Stimulated activated CD4-positive, alpha-beta T cell treated with anti-CD3 and anti-CD28 coated beads, Interleukin-15, amount 100 ng/mL, for 1 hour (primary cell): ENCODE measurements at regions not wholly inside any gene's neighbourhood (a gene's known extent, or its start where the extent isn't known, plus 50 kb on each side); places are given as distances from the start of the nearest gene placed in this dataset.
"Not testable (repeated sequence)": the region's sequence is repeated elsewhere in the genome, so short reads cannot be mapped to it uniquely, and the experiment has no call there.

Experiments
- DNase-seq, 2 donors: peaks; one replicate each; pipeline ENCODE4 v3.0.0-alpha.2; 2020; ENCODE audit warnings: low read depth in 1 of 2, low spot score in 1 of 2

GRCh38 chr7:68143345-68143744, 1146.7 kb downstream of the TYW1 start:
- no peak for DNase-seq

DNA sequence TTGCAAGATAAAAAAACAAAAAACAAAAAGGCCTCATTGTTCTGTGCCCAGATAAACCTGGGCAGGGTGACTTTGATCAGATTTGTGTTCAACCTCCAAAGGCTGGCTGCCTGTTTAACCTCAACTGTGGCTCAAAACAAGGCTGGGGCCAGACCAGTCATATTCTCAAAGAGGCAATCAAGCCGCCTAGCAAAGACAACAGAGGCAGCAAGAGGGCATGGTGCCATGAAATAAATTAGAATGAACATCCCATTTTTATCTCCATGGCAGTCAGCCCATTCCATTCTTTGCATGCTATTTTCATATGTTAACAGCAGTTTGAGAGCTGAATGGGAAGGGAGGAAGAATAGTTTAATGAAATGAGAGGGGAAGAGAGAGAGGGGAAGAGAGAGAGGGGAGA, 1150.3 kb downstream of the TYW1 start:
- no peak for DNase-seq

GRCh38 chr7:68147614-68148238, 1151.1 kb downstream of the TYW1 start:
- no peak for DNase-seq

DNA sequence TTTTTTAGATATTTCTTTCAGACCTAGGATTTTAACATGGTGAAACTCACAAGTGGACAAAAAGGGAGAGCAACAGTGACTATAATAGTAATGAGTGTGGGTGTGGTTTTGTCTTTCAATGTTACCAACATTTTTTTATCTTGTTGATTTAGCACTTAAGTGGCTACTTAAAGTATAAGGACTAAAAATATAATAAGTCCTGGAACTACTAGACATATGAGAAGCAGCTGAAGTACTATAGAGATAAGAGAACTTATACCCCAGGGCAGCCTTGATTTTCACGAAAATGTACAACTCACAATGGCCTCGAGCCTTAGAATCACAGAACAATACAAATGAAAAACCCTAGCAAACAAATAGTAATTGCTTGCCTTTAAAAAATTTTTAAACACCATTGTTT, 1151.8 kb downstream of the TYW1 start:
- DNase-seq, result no peak

- no peak for DNase-seq
Measured at GRCh38 chr7:68152205-68152604, 1155.6 kb downstream of the TYW1 start.

GRCh38 chr7:68155676-68156075, 1159.0 kb downstream of the TYW1 start:
- DNase-seq, result no peak

- no peak for DNase-seq
Measured at GRCh38 chr7:68158686-68159295, 1162.2 kb downstream of the TYW1 start.

GRCh38 chr7:68162712-68163111, 1166.1 kb downstream of the TYW1 start:
- no peak for DNase-seq

DNA sequence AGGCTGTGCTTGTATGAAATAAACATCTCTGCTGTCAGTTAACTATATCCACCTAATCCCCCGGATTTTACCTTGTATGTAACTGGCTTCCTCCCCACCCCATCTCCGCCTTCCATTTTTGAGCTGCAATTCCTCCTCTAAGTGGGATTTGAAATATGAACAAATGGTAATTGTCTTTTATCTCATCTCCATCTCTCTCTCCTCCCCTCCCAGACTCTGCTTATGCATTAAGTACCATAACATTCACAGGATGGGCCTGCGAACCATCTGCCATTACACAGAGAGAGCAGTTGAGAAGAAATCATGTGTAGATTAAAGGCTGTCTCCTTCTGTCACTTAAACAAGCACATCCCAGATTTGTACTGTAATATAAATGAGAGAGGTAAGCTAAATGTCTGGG, 1169.9 kb downstream of the TYW1 start:
- DNase-seq, result no peak

GRCh38 chr7:68173513-68173912, 1176.9 kb downstream of the TYW1 start:
- DNase-seq, result no peak

GRCh38 chr7:68176974-68177373, 1180.3 kb downstream of the TYW1 start:
- DNase-seq, result no peak

- DNase-seq, result no peak
Measured at GRCh38 chr7:68180761-68181160, 1184.1 kb downstream of the TYW1 start.

DNA sequence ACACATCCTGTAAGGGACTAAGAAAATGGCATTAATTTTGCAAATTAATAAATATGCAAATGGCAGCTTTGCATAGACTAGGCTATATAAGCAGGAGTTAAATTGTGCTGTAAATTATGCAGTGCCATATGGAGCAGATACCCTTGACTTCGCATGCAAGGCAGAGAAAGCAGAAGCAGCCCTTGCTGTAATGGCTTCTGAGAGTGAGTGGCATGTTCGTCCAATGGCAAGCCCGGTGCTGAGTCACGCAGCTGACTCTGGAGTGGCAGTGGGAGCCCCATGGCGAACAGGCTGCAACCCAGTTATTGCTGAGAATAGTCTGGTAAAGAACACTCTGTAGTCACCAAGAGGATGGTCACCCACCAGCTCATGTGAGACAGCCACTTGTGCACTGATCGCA, 1186.5 kb downstream of the TYW1 start:
- DNase-seq, result no peak

- DNase-seq, result no peak
Measured at GRCh38 chr7:68185631-68186456, 1189.2 kb downstream of the TYW1 start.

- no peak for DNase-seq
Measured at GRCh38 chr7:68187532-68187931, 1190.9 kb downstream of the TYW1 start.

DNA sequence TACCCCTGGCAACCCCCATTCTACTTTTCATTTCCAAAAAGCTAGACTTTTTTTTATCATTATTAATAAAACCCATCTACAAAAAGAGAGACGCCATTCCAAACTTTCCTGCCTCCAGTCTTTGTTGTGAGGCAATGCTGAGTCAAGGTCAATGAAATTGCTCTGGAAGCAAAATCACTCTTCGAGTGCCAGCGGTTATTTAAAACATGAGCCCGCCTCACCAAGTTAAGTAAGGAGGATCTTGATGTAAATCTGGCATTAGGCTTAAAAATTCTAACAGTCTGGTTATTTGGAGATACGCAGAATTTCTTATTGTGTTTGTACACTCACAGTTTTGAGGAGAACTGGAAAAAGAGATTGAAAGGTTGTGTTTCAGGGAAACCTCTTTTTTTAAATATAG, 1196.3 kb downstream of the TYW1 start:
- no peak for DNase-seq

- DNase-seq, result not testable (repeated sequence)
Measured at GRCh38 chr7:68195642-68196041, 1199.0 kb downstream of the TYW1 start.

DNA sequence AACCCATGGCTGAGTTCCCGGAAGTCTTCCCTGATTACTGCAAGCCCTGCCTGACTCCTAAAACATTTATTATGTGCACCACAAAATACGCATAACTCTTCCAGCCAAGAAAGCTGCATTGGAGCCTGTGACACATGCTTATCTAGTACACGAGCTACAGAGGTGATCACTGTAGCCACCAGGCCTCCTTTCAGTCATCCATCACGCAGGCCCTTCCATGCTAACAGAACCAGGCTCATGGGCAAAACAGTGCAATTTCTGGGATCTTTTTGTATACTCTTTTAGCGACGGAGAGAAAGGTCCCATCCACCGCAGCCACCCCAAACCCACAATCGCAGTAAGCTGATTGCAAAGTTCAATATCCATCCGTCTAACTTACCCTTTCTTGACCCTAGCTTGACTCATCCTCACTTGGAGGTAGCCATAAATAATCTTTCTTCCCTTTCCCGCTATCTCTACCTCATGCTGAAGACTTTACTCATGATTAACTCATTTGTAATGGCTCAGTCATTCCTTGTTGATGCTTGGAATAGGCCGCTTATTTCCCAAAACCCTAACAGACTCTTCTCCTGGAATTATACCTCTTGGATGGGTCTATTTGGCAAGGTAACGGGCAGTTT, 1203.5 kb downstream of the TYW1 start:
- DNase-seq, result no peak

DNA sequence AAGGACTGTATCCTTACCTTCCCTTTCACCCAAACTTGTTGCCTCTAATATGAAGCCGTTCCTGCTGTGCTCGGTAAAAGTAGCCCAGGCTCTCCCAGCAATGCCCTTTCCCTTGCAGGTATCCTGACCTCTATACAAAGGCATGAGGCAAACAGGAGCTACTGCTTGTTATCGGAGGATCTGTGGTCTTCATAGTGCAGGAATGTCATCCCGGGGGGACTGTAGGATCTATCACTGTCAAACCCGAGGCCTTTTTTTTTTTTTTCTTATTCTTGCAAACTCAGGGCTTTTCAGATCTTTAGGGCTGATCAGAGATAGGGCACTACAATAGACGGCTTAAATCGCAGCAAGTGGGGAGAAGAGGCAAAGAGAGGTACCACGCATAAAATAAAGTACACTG, 1206.6 kb downstream of the TYW1 start:
- DNase-seq, result no peak

- no peak for DNase-seq
Measured at GRCh38 chr7:68205826-68206225, 1209.2 kb downstream of the TYW1 start.

DNA sequence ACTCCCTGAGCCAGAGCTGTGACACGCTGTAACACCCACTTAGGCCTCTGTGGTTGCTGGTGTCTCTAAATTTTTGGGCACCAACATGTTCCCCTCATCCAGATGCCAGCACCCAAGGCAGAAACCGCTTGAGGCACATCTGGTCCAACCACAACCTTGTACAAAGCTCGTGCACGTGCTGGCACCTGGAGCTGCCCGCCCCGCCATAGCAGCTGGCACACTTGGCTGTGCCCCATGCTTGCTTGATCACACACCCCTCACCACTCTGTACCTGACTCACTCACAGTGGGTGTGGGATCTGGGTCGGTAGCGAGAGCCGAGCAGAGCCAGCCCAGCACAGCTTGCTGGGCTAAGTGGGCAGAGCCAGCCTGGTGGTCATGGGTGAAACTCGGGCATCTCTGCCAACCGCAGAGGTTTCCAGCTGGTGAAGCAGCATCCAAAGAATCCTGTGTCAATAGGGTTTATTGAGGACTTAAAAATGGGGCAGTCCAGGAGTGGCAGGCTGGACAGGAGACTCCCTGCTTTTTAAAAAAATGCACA, 1210.4 kb downstream of the TYW1 start:
- no peak for DNase-seq

DNA sequence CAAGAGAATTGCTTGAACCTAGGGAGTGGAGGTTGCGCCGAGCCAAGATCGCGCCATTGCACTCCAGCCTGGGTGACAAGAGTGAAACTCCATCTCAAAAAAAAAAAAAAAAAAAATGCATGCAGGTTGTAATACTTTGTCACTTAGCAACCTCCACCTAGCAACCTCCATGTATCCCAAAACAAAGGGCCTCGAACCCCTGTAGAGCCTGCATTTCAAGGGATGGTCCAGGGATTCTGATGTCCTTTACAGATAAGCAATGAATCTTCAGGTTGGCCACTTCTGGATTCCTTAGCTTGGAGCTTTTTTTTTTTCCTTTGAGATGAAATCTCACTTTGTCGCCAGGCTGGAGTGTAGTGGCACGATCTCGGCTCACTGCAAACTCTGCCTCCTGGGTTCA, 1211.0 kb downstream of the TYW1 start:
- DNase-seq, result no peak
